ENCODE measurements at regions not wholly inside any gene's neighbourhood (a gene's known extent, or its start where the extent isn't known, plus 50 kb on each side); places are given as distances from the start of the nearest gene placed in this dataset.

DNA sequence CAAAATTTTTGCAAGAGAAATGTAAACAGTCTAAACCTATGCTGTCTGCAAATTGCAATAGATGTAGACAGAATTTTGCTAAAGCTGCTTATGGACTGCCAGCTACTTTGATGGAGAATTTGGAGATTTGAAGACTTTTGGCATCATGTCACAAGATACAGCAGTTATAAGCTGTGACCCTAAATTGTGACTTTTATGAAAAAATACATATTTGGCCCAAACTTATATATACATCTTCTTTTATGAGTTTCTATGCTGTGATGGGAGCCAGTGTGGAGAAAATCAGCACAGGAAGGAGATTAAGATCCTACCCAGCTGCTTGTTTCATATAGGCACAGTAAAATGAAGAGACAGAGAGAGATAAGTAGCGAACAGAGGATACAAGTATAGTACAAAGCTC, 1595.4 kb downstream of the PLA2G4A start:
- no peak for DNase-seq (ENCODE audit: low spot score)
- no peak overlapping the region for H3K4me3 ChIP-seq
- no peak overlapping the region for H2AFZ ChIP-seq
- no peaks in the 10 kb centered on the region for H3K9me2 ChIP-seq (ENCODE audit: insufficient read depth)
- ATAC-seq: no peak
- no peaks in the 10 kb centered on the region for H3F3A ChIP-seq (replicated peaks; ENCODE audit: low read depth)
- no peaks in the 10 kb centered on the region for H3K4me1 ChIP-seq (ENCODE audit: insufficient read depth)
- H4K20me1 ChIP-seq (replicated peaks; ENCODE audit: insufficient read depth): no peaks in the 10 kb centered on the region
- Mint-ChIP-seq H3K27me3 (ENCODE audit: insufficient read depth, low read depth, poor library complexity) (no peaks in the 10 kb centered on the region), H3K36me3 (ENCODE audit: low read depth) (no peaks in the 10 kb centered on the region), H3K4me3 (no peak overlapping the region), H3K4me1 (no peaks in the 10 kb centered on the region), H3K9me3 (no peaks in the 10 kb centered on the region), H3K27ac (no peak overlapping the region)
- TF ChIP-seq STAT1 (IDR thresholded peaks at IDR 0.05; ENCODE audit: unreplicated experiment) (no peak), ZNF114 (CRISPR knock-in tag; IDR thresholded peaks at IDR 0.05) (no peak), EZH2 (IDR thresholded peaks at IDR 0.05; ENCODE audit: low read depth, unreplicated experiment) (no peak), EZH2phosphoT487 (IDR thresholded peaks at IDR 0.05; ENCODE audit: unreplicated experiment) (no peak), ZNF462 (CRISPR knock-in tag; IDR thresholded peaks at IDR 0.05) (no peak), CREB1 (CRISPR knock-in tag; IDR thresholded peaks at IDR 0.05; ENCODE audit: low read depth) (no peak), NANOG (IDR thresholded peaks at IDR 0.05; ENCODE audit: borderline replicate concordance) (no peak), POLR2AphosphoS5 (IDR thresholded peaks at IDR 0.05; ENCODE audit: low read depth) (no peak), JUNB (IDR thresholded peaks at IDR 0.05; ENCODE audit: unreplicated experiment) (no peak)
- TF ChIP-seq, protein P1, sequence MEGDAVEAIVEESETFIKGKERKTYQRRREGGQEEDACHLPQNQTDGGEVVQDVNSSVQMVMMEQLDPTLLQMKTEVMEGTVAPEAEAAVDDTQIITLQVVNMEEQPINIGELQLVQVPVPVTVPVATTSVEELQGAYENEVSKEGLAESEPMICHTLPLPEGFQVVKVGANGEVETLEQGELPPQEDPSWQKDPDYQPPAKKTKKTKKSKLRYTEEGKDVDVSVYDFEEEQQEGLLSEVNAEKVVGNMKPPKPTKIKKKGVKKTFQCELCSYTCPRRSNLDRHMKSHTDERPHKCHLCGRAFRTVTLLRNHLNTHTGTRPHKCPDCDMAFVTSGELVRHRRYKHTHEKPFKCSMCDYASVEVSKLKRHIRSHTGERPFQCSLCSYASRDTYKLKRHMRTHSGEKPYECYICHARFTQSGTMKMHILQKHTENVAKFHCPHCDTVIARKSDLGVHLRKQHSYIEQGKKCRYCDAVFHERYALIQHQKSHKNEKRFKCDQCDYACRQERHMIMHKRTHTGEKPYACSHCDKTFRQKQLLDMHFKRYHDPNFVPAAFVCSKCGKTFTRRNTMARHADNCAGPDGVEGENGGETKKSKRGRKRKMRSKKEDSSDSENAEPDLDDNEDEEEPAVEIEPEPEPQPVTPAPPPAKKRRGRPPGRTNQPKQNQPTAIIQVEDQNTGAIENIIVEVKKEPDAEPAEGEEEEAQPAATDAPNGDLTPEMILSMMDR (conservative IDR thresholded peaks at IDR 0.05; ENCODE audit: low read depth in 2 of 2): no peak
- TF ChIP-seq, protein P2, sequence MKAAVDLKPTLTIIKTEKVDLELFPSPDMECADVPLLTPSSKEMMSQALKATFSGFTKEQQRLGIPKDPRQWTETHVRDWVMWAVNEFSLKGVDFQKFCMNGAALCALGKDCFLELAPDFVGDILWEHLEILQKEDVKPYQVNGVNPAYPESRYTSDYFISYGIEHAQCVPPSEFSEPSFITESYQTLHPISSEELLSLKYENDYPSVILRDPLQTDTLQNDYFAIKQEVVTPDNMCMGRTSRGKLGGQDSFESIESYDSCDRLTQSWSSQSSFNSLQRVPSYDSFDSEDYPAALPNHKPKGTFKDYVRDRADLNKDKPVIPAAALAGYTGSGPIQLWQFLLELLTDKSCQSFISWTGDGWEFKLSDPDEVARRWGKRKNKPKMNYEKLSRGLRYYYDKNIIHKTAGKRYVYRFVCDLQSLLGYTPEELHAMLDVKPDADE (IDR thresholded peaks at IDR 0.05): no peak
- TF ChIP-seq, protein P3, sequence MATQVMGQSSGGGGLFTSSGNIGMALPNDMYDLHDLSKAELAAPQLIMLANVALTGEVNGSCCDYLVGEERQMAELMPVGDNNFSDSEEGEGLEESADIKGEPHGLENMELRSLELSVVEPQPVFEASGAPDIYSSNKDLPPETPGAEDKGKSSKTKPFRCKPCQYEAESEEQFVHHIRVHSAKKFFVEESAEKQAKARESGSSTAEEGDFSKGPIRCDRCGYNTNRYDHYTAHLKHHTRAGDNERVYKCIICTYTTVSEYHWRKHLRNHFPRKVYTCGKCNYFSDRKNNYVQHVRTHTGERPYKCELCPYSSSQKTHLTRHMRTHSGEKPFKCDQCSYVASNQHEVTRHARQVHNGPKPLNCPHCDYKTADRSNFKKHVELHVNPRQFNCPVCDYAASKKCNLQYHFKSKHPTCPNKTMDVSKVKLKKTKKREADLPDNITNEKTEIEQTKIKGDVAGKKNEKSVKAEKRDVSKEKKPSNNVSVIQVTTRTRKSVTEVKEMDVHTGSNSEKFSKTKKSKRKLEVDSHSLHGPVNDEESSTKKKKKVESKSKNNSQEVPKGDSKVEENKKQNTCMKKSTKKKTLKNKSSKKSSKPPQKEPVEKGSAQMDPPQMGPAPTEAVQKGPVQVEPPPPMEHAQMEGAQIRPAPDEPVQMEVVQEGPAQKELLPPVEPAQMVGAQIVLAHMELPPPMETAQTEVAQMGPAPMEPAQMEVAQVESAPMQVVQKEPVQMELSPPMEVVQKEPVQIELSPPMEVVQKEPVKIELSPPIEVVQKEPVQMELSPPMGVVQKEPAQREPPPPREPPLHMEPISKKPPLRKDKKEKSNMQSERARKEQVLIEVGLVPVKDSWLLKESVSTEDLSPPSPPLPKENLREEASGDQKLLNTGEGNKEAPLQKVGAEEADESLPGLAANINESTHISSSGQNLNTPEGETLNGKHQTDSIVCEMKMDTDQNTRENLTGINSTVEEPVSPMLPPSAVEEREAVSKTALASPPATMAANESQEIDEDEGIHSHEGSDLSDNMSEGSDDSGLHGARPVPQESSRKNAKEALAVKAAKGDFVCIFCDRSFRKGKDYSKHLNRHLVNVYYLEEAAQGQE (IDR thresholded peaks at IDR 0.05; ENCODE audit: unreplicated experiment): no peak
- no peaks in the 10 kb centered on the region for H3K27me3 ChIP-seq (ENCODE audit: insufficient read depth)
- no peak overlapping the region for H3K27ac ChIP-seq (ENCODE audit: low read depth)
- H3K79me2 ChIP-seq (replicated peaks; ENCODE audit: insufficient read depth): no peaks in the 10 kb centered on the region
- H3K4me2 ChIP-seq: no peak overlapping the region
- no peaks in the 10 kb centered on the region for H3K36me3 ChIP-seq (ENCODE audit: insufficient read depth)

Data from GM23338 (cell line).